ENCODE measurements at regions not wholly inside any gene's neighbourhood (a gene's known extent, or its start where the extent isn't known, plus 50 kb on each side); places are given as distances from the start of the nearest gene placed in this dataset.
"Not testable (repeated sequence)": the region's sequence is repeated elsewhere in the genome, so short reads cannot be mapped to it uniquely, and the experiment has no call there.

- no peak for DNase-seq (ENCODE audit: low read depth)
Observed at GRCh38 chr1:191504999-191505398, 653.3 kb upstream of the RGS18 start.

DNA sequence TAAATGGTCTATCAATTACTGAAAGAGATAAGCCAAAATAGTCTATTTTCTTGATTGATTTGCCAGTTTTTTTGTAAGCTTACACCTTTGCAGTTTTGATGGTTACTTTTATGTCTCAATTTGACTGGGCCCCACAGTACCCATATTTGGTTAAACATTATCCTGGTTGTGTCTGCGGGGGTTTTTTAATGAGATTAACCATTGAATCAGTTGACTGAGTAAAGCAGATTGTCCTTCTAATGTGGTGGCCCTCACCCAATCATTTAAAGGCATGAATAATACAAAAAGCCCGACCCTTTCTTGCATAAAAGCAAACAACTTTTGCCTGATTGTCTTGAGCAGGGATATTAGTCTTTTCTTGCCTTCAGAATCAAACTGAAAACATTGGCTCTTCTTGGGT lies 650.0 kb upstream of the RGS18 start:
- DNase-seq (ENCODE audit: low read depth) = no peak

DNA sequence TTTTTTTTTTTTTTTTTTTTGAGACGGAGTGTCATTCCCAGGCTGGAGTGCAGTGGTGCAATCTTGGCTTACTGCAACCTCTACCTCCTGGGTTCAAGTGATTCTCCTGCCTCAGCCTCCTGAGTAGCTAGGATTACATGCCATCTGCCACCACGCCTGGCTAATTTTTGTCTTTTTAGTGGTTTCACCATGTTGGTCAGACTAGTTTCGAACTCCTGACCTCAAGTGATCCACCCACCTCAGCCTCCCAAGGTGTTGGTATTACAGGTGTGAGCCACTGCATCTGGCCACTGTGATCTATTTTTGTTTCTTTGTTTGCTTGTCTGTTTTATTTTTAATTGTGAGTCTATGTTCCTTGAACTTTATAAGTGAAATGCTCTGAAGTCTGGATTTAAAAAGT lies 646.8 kb upstream of the RGS18 start:
- not testable (repeated sequence) for DNase-seq (ENCODE audit: low read depth)

- no peak for DNase-seq (ENCODE audit: low read depth)
Observed at GRCh38 chr1:191517826-191518225, 640.4 kb upstream of the RGS18 start.

GRCh38 chr1:191519519-191519918 lies 638.7 kb upstream of the RGS18 start:
- DNase-seq (ENCODE audit: low read depth) = no peak

GRCh38 chr1:191520345-191520744 lies 637.9 kb upstream of the RGS18 start:
- no peak for DNase-seq (ENCODE audit: low read depth)

- DNase-seq (ENCODE audit: low read depth) = not testable (repeated sequence)
Observed at GRCh38 chr1:191525944-191526343, 632.3 kb upstream of the RGS18 start.

GRCh38 chr1:191528275-191528674 lies 630.0 kb upstream of the RGS18 start:
- no peak for DNase-seq (ENCODE audit: low read depth)

DNA sequence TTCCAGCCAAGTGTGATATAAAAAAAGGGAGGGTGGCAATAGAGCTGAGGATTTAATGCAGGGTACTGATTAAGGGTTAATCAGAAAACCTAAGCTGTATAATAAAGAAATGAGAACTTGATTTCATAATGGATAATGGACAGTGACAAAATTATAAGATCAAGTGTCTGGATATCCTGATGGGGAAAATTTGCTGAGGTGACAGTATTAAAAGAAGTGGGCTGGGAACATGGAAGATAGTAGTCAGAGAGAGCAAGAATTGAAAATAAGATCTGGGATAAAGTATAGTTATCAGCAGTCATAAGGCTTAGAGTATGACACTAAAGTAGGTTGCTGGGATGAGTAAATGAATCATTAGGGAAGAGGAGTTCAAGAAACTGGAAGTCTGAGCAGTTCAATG lies 627.3 kb upstream of the RGS18 start:
- no peak for DNase-seq (ENCODE audit: low read depth)

DNA sequence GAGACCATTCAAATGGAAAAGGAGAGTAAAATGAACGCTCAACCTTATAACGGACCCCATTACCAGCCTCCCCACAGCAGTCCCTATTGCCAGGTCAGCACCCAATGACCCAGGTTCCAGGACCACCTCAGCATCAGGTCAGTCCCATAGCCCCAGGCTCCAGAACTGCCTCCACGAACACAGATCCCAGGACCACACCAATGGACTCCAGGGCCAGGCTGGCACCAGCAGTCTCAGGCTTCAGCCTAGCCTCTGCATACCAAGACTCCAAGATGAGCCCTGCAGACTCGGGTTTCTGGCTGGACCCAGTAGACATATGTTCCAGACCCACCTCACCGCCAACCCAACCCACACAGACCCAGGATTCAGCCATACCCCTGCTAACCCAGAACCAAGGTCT lies 625.0 kb upstream of the RGS18 start:
- DNase-seq (ENCODE audit: low read depth) = no peak

DNA sequence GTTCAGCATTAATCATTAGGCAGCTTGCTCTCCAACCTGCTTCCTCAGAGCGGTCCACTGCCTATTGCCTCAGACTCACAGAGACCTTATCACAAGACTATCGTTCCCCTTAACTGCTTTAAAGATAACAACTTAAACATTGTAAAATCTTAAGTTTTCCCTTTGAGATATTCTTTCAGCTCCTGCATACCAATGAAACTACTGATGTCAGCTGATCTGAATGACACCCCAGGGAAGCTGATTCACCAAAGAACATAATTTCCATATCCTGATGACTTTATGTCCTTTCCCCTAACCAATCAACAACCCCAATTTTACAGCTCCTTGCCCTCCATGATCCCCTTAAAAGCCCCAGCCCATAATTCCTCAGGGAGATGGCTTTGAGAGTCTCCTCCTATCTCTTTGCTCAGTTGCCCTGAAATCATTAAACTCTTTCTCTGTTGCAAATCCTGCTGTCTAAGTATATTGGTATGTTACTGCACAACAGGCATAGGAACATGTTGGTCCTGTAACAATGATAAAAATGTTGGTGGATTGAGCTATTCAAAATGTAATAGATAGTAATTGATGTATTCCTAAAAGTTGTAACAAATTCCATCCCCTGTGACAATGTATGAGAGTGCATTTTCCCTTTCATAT lies 621.4 kb upstream of the RGS18 start:
- DNase-seq (ENCODE audit: low read depth) = no peak

- no peak for DNase-seq (ENCODE audit: low read depth)
Observed at GRCh38 chr1:191541758-191542157, 616.5 kb upstream of the RGS18 start.

DNA sequence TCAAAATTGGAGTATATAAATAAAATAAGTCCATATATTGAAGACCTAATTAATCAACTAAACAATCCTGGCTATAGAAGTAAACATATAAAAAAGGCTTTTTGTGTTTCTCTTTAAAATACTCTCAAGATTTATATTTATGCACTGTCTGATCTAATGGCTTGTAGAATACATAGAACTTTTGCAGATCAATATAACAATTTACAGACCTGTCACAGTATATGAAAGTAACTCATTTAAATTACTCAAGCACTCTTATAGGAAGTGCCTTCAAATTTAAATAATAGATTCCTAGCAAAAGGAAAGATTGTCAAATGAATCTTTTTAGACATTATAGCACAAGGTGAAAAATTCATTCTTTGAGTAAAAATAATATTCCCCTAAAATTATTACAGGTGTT lies 615.8 kb upstream of the RGS18 start:
- DNase-seq (ENCODE audit: low read depth) = no peak

GRCh38 chr1:191546803-191547202 lies 611.5 kb upstream of the RGS18 start:
- DNase-seq (ENCODE audit: low read depth) = no peak

- DNase-seq (ENCODE audit: low read depth) = no peak
Observed at GRCh38 chr1:191551019-191551418, 607.2 kb upstream of the RGS18 start.

- DNase-seq (ENCODE audit: low read depth) = no peak
Observed at GRCh38 chr1:191558379-191558778, 599.9 kb upstream of the RGS18 start.

GRCh38 chr1:191561276-191561675 lies 597.0 kb upstream of the RGS18 start:
- no peak for DNase-seq (ENCODE audit: low read depth)

- DNase-seq (ENCODE audit: low read depth) = no peak
Observed at GRCh38 chr1:191564275-191564674, 594.0 kb upstream of the RGS18 start.

- DNase-seq (ENCODE audit: low read depth) = no peak
Observed at GRCh38 chr1:191572479-191572878, 585.8 kb upstream of the RGS18 start.

GRCh38 chr1:191575180-191575579 lies 583.1 kb upstream of the RGS18 start:
- no peak for DNase-seq (ENCODE audit: low read depth)

GRCh38 chr1:191575746-191576145 lies 582.5 kb upstream of the RGS18 start:
- DNase-seq (ENCODE audit: low read depth) = no peak

GRCh38 chr1:191577213-191577612 lies 581.0 kb upstream of the RGS18 start:
- no peak for DNase-seq (ENCODE audit: low read depth)

GRCh38 chr1:191578281-191578680 lies 580.0 kb upstream of the RGS18 start:
- no peak for DNase-seq (ENCODE audit: low read depth)

DNA sequence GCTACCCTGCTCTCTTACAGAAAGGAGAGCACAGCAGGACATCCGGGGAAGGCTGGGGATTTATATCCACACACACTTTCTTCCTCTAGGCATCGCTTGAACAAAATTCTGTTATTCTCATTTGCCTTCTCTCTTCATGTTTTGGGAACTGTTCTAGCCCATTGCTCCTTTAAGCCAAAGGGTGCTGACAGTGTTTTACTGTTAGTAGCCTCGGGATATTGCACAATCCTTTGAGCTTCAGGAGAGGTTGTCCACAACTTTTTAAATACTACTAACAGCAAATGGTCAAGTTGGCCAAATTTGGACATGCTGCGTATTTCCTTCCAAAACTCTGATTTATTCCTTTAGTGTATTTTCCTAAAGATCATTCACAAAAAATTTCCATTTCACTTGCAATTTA lies 579.2 kb upstream of the RGS18 start:
- DNase-seq (ENCODE audit: low read depth) = no peak

- no peak for DNase-seq (ENCODE audit: low read depth)
Observed at GRCh38 chr1:191582169-191582568, 576.1 kb upstream of the RGS18 start.
